CD8-positive, alpha-beta memory T cell (primary cell): ENCODE measurements at regions not wholly inside any gene's neighbourhood (a gene's known extent, or its start where the extent isn't known, plus 50 kb on each side); places are given as distances from the start of the nearest gene placed in this dataset.

Source experiments
- CTCF ChIA-PET: fragments of 350-600 bp; sonication (Branson Sonifier 250); formaldehyde crosslinking; loops from one replicate; lab custom pipeline; 2021; ENCODE audit warnings: antibody characterized with exemption; lab: Charles Lee
- POLR2A ChIA-PET: fragments of 350-600 bp; sonication (Branson Sonifier 250); formaldehyde crosslinking; loops from one replicate; lab custom pipeline; 2021; ENCODE audit warnings: antibody characterized with exemption; lab: Charles Lee
- DNase-seq, 5 donors: peaks; one replicate each; pipeline versions ENCODE4 v3.0.0 to v3.0.0-alpha.2; 2020 to 2022; ENCODE audit warnings: mixed read lengths in 1 of 5
- H3K27ac ChIP-seq: one replicate; pipeline ENCODE4 v1.7.0; 2013; ENCODE audit warnings: low read depth, mild to moderate bottlenecking, low read length, moderate library complexity
- H3K27me3 ChIP-seq: 2 replicates; pipeline ENCODE4 v1.7.0; 2013; ENCODE audit warnings: low read length, mild to moderate bottlenecking; ENCODE audit not compliant: insufficient read depth, poor library complexity, severe bottlenecking
- H3K36me3 ChIP-seq: 2 replicates; pipeline ENCODE4 v1.7.0; 2013; ENCODE audit warnings: mild to moderate bottlenecking, low read length, moderate library complexity; ENCODE audit not compliant: insufficient read depth
- H3K4me1 ChIP-seq: 2 replicates; pipeline ENCODE4 v1.7.0; 2013; ENCODE audit warnings: mild to moderate bottlenecking, low read length, moderate library complexity; ENCODE audit not compliant: insufficient read depth
- H3K4me3 ChIP-seq: 2 replicates; pipeline ENCODE4 v1.7.0; 2013; ENCODE audit warnings: mild to moderate bottlenecking, low read length
- H3K9me3 ChIP-seq: 2 replicates; pipeline ENCODE4 v1.7.0; 2013; ENCODE audit warnings: mild to moderate bottlenecking, low read length
- H3K27ac Mint-ChIP-seq, 8 donors: one replicate each; pipeline ENCODE4 v1.8.0; 2020 to 2021; ENCODE audit warnings: mixed read lengths in 8 of 8, mild to moderate bottlenecking in 6 of 8, inconsistent platforms in 3 of 8, moderate library complexity in 3 of 8
- H3K27me3 Mint-ChIP-seq, 2 donors: one replicate each; pipeline ENCODE4 v1.8.0; 2020 to 2021; ENCODE audit warnings: mixed read lengths in 2 of 2, mild to moderate bottlenecking in 1 of 2, moderate library complexity in 1 of 2
- H3K36me3 Mint-ChIP-seq, 3 donors: one replicate each; pipeline ENCODE4 v1.8.0; 2020 to 2021; ENCODE audit warnings: mixed read lengths in 3 of 3, inconsistent platforms in 1 of 3, mild to moderate bottlenecking in 1 of 3
- H3K4me1 Mint-ChIP-seq, 3 donors: one replicate each; pipeline ENCODE4 v1.8.0; 2020 to 2021; ENCODE audit warnings: mixed read lengths in 3 of 3, inconsistent platforms in 1 of 3, mild to moderate bottlenecking in 1 of 3
- H3K4me3 Mint-ChIP-seq, 7 donors: one replicate each; pipeline ENCODE4 v1.8.0; 2020 to 2021; ENCODE audit warnings: mixed read lengths in 7 of 7, mild to moderate bottlenecking in 6 of 7, moderate library complexity in 4 of 7, inconsistent platforms in 2 of 7
- H3K9me3 Mint-ChIP-seq, 5 donors: one replicate each; pipeline ENCODE4 v1.8.0; 2020 to 2022; ENCODE audit warnings: mixed read lengths in 5 of 5, mild to moderate bottlenecking in 3 of 5, moderate library complexity in 2 of 5, inconsistent platforms in 1 of 5

DNA sequence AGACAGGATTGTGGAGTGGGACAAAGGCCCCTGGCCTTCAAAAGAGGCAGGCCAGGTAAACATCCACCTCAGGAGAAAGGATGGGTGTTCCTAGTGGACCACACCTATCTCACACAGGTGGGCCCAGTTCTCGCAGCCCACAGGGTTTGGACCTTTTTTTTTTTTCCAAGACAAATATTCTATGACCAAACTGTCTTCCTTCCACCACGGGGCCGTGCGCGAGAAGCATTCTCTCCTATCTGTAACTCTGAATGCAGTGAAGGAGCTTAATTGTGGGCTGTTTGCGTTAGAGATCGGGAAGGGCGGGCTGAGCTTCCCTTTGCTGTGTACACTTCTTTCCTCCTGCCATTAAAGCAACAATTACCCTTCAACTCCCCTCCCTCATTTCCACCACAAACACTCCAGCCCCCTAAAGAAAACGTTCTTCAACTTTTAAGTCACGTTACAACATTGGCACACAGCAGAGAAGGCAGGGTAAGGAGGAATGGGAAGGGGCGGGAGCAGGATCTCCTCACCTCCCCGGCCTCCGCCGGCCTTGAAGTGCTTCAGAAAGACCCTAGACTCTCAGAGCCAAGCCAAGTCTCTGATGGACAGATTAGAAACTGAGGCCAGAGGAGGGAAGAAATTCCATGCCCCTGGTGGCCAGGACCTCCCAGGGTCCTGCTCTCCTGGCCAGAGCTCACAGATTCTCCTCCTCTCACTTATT, 238.4 kb downstream of the BUD13 start:
- H3K4me1 ChIP-seq, result no peaks in the 10 kb centered on the region
- H3K27ac ChIP-seq, result no peak overlapping the region
- POLR2A ChIA-PET, result no interaction called here
- H3K9me3 Mint-ChIP-seq, result peaks cover 2 to 10% (median 5%) of the 10 kb centered on the region in 5 donors
- peaks cover 31 to 69% of the 10 kb centered on the region in 2 donors for H3K27me3 Mint-ChIP-seq
- H3K27ac Mint-ChIP-seq, result no peak overlapping the region
- no peak overlapping the region for H3K4me3 Mint-ChIP-seq
- H3K4me1 Mint-ChIP-seq, result no peaks in the 10 kb centered on the region
- H3K27me3 ChIP-seq, result peaks cover 8% of the 10 kb centered on the region
- H3K4me3 ChIP-seq, result no peak overlapping the region
- CTCF ChIA-PET, result no interaction called here
- no peaks in the 10 kb centered on the region for H3K9me3 ChIP-seq
- no peaks in the 10 kb centered on the region for H3K36me3 Mint-ChIP-seq
- H3K36me3 ChIP-seq, result no peaks in the 10 kb centered on the region
- DNase-seq, result no peak

DNA sequence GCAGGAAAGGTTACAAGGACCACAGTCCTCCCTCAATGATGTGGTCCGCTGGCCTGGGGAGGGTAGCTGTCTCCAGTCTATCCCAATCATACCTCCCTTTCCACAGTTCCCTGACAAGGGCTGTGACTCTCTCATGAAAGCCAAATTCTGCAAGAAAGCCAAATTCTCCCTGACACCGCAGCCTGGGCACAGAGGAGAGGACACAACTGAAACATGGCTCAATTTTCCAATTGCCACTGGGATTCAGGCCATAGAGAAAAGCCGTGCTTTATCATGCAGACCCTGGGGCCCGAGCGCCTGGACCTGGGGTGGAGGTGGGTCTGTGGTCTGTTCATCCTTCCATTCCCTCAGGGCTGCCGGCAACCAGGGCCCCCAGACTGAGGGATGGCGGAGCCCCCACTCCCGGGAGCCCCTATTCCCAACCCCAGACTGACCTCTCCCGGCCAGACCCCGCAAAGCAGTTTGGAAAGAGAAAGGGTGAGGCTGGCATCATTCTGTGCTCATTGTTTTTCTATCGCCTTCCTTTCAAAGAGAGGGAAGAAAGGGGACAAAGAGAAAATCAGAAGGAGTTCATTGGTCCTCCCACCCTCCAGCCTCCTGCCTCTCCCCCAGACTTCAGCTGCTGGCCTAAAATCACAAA, 239.5 kb downstream of the BUD13 start:
- H3K27ac Mint-ChIP-seq, result no peak overlapping the region
- no peak overlapping the region for H3K27ac ChIP-seq
- H3K4me1 Mint-ChIP-seq, result no peaks in the 10 kb centered on the region
- peaks cover 2 to 10% (median 5%) of the 10 kb centered on the region in 5 donors for H3K9me3 Mint-ChIP-seq
- H3K9me3 ChIP-seq, result no peaks in the 10 kb centered on the region
- CTCF ChIA-PET, result no interaction called here
- H3K4me3 Mint-ChIP-seq, result no peak overlapping the region
- H3K36me3 ChIP-seq, result no peaks in the 10 kb centered on the region
- H3K4me1 ChIP-seq, result no peaks in the 10 kb centered on the region
- POLR2A ChIA-PET, result no interaction called here
- peaks cover 8% of the 10 kb centered on the region for H3K27me3 ChIP-seq
- no peak for DNase-seq
- no peak overlapping the region for H3K4me3 ChIP-seq
- peaks cover 31 to 69% of the 10 kb centered on the region in 2 donors for H3K27me3 Mint-ChIP-seq
- H3K36me3 Mint-ChIP-seq, result no peaks in the 10 kb centered on the region

DNA sequence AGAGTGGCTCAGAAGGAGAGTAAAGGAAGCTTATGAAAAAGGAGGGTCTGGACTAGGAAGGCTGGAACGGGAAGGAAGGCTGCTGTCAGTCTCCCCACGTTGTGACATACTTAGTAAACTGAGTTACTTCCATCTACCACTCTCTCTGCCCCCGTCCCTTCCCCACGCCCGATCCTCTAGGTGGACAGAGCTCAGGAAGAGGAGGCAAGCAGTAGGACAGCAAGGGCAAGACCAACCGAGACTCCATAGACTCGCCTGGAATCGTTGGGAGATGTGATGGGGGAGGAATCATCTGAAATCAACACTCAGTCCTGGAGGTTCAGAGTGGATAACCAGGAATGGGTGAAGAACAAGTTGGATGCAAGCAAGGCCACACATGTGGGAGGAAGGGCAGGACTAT, 240.7 kb downstream of the BUD13 start:
- no peaks in the 10 kb centered on the region for H3K36me3 Mint-ChIP-seq
- Histone ChIP-seq H3K27me3 (peaks cover 8% of the 10 kb centered on the region), H3K4me3 (no peak overlapping the region), H3K4me1 (no peaks in the 10 kb centered on the region), H3K27ac (no peak overlapping the region), H3K9me3 (no peaks in the 10 kb centered on the region), H3K36me3 (no peaks in the 10 kb centered on the region)
- DNase-seq, result no peak
- no peak overlapping the region for H3K4me3 Mint-ChIP-seq
- no peaks in the 10 kb centered on the region for H3K4me1 Mint-ChIP-seq
- H3K27me3 Mint-ChIP-seq, result peaks cover 35 to 63% of the 10 kb centered on the region in 2 donors
- H3K27ac Mint-ChIP-seq, result no peak overlapping the region
- POLR2A ChIA-PET, result no interaction called here
- peaks cover 0 to 10% (median 5%) of the 10 kb centered on the region in 5 donors for H3K9me3 Mint-ChIP-seq
- CTCF ChIA-PET, result no interaction called here

DNA sequence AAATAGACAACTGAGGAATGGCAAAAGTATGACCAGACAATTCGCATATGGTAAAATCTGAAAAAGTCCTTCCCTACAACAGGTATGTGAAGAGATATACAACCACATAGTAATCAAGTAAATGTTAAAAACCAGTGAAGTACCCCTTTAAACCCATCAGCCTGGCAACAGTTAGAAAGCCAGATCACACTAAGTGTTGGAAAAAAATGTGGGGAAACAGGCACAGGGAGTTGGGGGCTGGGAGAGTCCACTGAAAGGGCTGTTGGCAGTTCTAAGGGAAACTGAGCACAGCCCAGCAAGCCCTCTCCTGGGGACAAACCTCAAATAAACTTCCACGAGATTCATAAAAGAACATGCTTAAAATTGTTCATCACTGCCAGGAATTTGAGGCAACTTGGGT, 242.1 kb downstream of the BUD13 start:
- H3K4me1 ChIP-seq, result no peaks in the 10 kb centered on the region
- no peak overlapping the region for H3K27ac Mint-ChIP-seq
- no peak overlapping the region for H3K4me3 Mint-ChIP-seq
- ChIA-PET CTCF (no interaction called here), POLR2A (no interaction called here)
- H3K4me1 Mint-ChIP-seq, result no peaks in the 10 kb centered on the region
- no peaks in the 10 kb centered on the region for H3K36me3 ChIP-seq
- no peak overlapping the region for H3K27ac ChIP-seq
- peaks cover 8% of the 10 kb centered on the region for H3K27me3 ChIP-seq
- H3K9me3 ChIP-seq, result no peaks in the 10 kb centered on the region
- H3K27me3 Mint-ChIP-seq, result peaks cover 28 to 57% of the 10 kb centered on the region in 2 donors
- DNase-seq, result no peak
- peaks cover 0 to 10% (median 5%) of the 10 kb centered on the region in 5 donors for H3K9me3 Mint-ChIP-seq
- no peaks in the 10 kb centered on the region for H3K36me3 Mint-ChIP-seq
- no peak overlapping the region for H3K4me3 ChIP-seq

DNA sequence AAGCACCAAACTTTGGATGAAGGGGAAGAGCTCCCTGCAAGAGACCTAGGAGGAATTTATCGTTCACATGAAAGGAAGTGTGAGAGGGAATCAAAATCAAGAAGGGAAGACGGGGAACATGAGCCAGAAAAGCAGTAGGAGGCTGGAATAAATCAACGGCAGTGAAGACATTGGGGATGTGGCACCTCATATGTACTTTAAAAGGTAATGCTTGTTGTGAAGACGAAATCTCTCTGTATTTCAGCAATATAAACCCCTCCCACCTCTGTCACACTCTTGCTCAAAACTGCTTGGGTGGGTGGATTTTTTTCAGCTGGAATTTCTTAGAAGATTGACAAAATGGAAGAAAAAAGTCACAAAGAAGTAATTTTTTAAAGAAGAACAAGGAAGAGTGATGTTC, 243.5 kb downstream of the BUD13 start:
- Histone ChIP-seq H3K4me1 (no peaks in the 10 kb centered on the region), H3K4me3 (no peak overlapping the region), H3K27me3 (peaks cover 8% of the 10 kb centered on the region), H3K36me3 (no peaks in the 10 kb centered on the region), H3K27ac (no peak overlapping the region), H3K9me3 (no peaks in the 10 kb centered on the region)
- Mint-ChIP-seq H3K27me3 (peaks cover 22 to 51% of the 10 kb centered on the region in 2 donors), H3K4me1 (no peaks in the 10 kb centered on the region), H3K36me3 (no peaks in the 10 kb centered on the region), H3K4me3 (no peak overlapping the region), H3K9me3 (peaks cover 0 to 10% (median 5%) of the 10 kb centered on the region in 5 donors), H3K27ac (no peak overlapping the region)
- no peak for DNase-seq
- POLR2A ChIA-PET, result no interaction called here
- CTCF ChIA-PET, result no interaction called here

DNA sequence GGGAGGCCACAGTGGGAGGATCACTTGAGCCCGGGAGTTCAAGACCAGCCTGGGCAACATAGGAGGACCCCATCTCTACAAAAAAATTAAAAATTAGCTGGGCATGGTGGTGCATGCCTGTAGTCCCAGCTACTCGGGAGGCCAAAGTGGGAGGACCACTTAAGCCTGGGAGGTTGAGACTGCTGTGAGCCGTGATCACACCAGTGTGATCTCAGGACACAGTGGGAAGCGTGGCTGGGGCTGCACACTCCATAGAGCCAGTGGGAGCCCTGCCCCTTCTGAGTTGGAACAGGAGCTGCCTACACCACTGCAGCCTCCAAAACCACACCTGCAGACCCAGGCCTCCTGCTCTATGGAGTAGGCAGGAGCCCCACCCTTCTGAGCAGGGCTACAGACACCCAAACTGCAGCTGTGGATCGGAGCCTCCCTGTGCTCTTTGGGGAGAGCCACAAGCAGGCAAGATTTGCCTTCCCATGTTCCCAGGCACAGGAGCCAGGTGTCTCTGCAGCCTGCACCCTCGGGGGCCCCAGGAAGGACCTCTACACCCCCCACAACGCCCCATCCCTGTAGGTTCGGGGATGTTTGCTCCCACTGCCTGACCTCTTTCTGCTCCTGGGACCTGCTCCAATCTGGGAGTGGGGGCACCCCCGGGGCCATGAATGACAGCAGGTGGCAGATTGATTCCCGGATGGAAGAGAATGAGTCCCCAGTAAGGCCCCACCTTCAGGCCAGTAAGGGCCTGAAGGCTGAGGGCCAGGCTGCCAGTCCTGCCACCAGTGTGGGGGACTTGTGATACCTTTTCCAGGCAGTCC, 245.4 kb downstream of the BUD13 start:
- Mint-ChIP-seq H3K4me1 (no peaks in the 10 kb centered on the region), H3K9me3 (peaks cover 0 to 10% (median 5%) of the 10 kb centered on the region in 5 donors), H3K27me3 (peaks cover 13 to 38% of the 10 kb centered on the region in 2 donors), H3K4me3 (no peak overlapping the region), H3K27ac (no peak overlapping the region), H3K36me3 (no peaks in the 10 kb centered on the region)
- no peak for DNase-seq
- ChIA-PET POLR2A (no interaction called here), CTCF (no interaction called here)
- no peaks in the 10 kb centered on the region for H3K9me3 ChIP-seq
- no peak overlapping the region for H3K27ac ChIP-seq
- H3K36me3 ChIP-seq, result no peaks in the 10 kb centered on the region
- H3K27me3 ChIP-seq, result peaks cover 4% of the 10 kb centered on the region
- H3K4me3 ChIP-seq, result no peak overlapping the region
- no peaks in the 10 kb centered on the region for H3K4me1 ChIP-seq

DNA sequence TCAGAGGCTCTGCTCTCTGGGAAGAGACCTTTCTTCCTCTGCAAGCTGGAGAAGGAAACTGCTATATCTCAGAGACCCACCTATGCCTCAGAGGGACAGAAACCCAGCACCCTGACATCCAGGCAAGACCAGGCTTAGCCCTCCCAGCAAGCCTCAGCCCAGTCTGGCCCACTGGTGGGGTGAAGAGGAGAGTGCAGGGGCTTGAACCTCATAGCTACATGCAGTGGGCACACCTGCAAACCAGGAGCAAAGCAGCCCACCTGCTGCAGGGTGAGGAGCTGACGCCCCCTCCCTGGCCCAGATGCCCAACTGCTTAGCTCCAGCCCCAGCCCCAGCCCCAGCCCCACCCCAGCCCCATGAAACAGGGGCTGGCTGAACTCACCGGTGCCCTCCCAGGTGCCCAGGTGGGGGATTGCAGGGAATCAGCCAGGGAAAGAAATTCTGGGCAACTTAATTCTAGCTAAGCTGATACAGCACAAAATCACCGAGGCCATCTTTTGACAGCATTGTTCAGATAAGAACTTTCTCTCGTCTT, 246.8 kb downstream of the BUD13 start:
- no peaks in the 10 kb centered on the region for H3K9me3 ChIP-seq
- no peaks in the 10 kb centered on the region for H3K36me3 ChIP-seq
- H3K27me3 ChIP-seq, result no peaks in the 10 kb centered on the region
- ChIA-PET CTCF (no interaction called here), POLR2A (no interaction called here)
- H3K27me3 Mint-ChIP-seq, result peaks cover 9 to 24% of the 10 kb centered on the region in 2 donors
- H3K4me1 Mint-ChIP-seq, result no peaks in the 10 kb centered on the region
- no peak overlapping the region for H3K4me3 ChIP-seq
- H3K36me3 Mint-ChIP-seq, result no peaks in the 10 kb centered on the region
- no peak for DNase-seq
- no peak overlapping the region for H3K27ac ChIP-seq
- H3K4me1 ChIP-seq, result no peaks in the 10 kb centered on the region
- no peak overlapping the region for H3K4me3 Mint-ChIP-seq
- H3K27ac Mint-ChIP-seq, result no peak overlapping the region
- H3K9me3 Mint-ChIP-seq, result peaks cover 2 to 10% (median 5%) of the 10 kb centered on the region in 5 donors

DNA sequence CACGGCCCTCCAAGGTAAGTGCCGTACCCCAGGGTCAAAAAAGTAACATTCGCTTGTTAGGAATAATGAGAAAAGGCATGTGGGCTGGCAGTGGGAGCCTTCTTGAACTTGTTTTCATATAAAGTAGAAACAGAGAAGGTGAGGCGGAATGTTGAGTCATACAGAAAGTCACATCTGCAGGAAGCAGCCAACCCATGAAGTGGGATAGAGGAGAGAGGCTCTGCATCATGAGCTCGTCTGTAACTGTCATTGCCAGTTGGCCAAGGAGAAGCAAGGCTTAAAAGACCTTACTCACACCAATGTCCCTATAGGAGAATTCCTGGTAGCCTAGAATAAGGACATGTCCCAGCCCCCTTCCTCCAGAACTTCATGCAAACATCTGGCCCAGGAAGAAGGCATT, 253.3 kb downstream of the BUD13 start:
- ChIA-PET POLR2A (no interaction called here), CTCF (no interaction called here)
- Mint-ChIP-seq H3K9me3 (peaks cover 0 to 5% (median 0%) of the 10 kb centered on the region in 5 donors), H3K36me3 (peaks cover 0 to 1% (median 0%) of the 10 kb centered on the region in 3 donors), H3K4me3 (no peak overlapping the region), H3K4me1 (no peaks in the 10 kb centered on the region), H3K27ac (no peak overlapping the region), H3K27me3 (peaks cover 18 to 33% of the 10 kb centered on the region in 2 donors)
- Histone ChIP-seq H3K27me3 (no peaks in the 10 kb centered on the region), H3K36me3 (no peaks in the 10 kb centered on the region), H3K27ac (no peak overlapping the region), H3K9me3 (no peaks in the 10 kb centered on the region), H3K4me1 (no peaks in the 10 kb centered on the region), H3K4me3 (no peak overlapping the region)
- no peak for DNase-seq
